AG04449 (cell line): ENCODE measurements at regions not wholly inside any gene's neighbourhood (a gene's known extent, or its start where the extent isn't known, plus 50 kb on each side); places are given as distances from the start of the nearest gene placed in this dataset.

Experiments used
- CTCF ChIA-PET: fragments of 350-600 bp; formaldehyde crosslinking; extraction: SDS; loops from one replicate; lab custom pipeline; 2021; ENCODE audit warnings: antibody characterized with exemption; lab: Yijun Ruan, JAX
- POLR2A ChIA-PET: fragments of 400-600, 350-600 bp; formaldehyde crosslinking; extraction: SDS; loops from one replicate; lab custom pipeline; 2020; ENCODE audit warnings: antibody characterized with exemption, inconsistent platforms; lab: Yijun Ruan, JAX
- DNase-seq: peaks from one replicate; pipeline ENCODE4 v3.0.0-alpha.2; 2010; ENCODE audit warnings: low read depth, low spot score
- H3K4me3 ChIP-seq: 2 replicates; pipeline ENCODE4 v1.5.1; 2011; ENCODE audit warnings: low read depth, mild to moderate bottlenecking, control low read depth, low read length
- CTCF ChIP-seq: IDR thresholded peaks from one replicate; pipeline ENCODE4 v1.5.1; 2011; ENCODE audit warnings: mild to moderate bottlenecking, moderate library complexity, low read length, control low read depth, inconsistent platforms; ENCODE audit not compliant: insufficient read depth; ENCODE audit errors: missing control alignments

- CTCF ChIA-PET, result no interaction called here
Measured at GRCh38 chr15:77762747-77763355, 130.1 kb upstream of the LINGO1 start.

GRCh38 chr15:77759896-77760592 lies 127.3 kb upstream of the LINGO1 start:
- ChIA-PET CTCF (no interaction called here), POLR2A (interaction anchor here (0.6 kb wide), 2 partner anchors 110 to 341 kb away, joined by 3 to 4 read pairs; no protein-coding TSS in a partner anchor)
- no peak overlapping the region for H3K4me3 ChIP-seq
- TF ChIP-seq CTCF, result no peak
- DNase-seq, result no peak

More at GRCh38 chr15:77762747-77763355, 130.1 kb upstream of the LINGO1 start:
- POLR2A ChIA-PET, result no interaction called here
- DNase-seq, result no peak
- no peak for TF ChIP-seq CTCF
- H3K4me3 ChIP-seq, result no peak overlapping the region

GRCh38 chr15:77753939-77754338 lies 121.2 kb upstream of the LINGO1 start:
- no peak for DNase-seq
- no peak overlapping the region for H3K4me3 ChIP-seq
- TF ChIP-seq CTCF, result no peak
- ChIA-PET CTCF (no interaction called here), POLR2A (no interaction called here)

GRCh38 chr15:77753281-77753873 lies 120.7 kb upstream of the LINGO1 start:
- H3K4me3 ChIP-seq, result no peak overlapping the region
- no peak for TF ChIP-seq CTCF
- CTCF ChIA-PET, result no interaction called here
- DNase-seq, result no peak
- POLR2A ChIA-PET, result no interaction called here

- no peak for TF ChIP-seq CTCF
- CTCF ChIA-PET, result no interaction called here
- DNase-seq, result no peak
- POLR2A ChIA-PET, result no interaction called here
- no peak overlapping the region for H3K4me3 ChIP-seq
Measured at GRCh38 chr15:77749998-77750540, 117.4 kb upstream of the LINGO1 start.

- DNase-seq, result no peak
- CTCF ChIA-PET, result no interaction called here
- no peak overlapping the region for H3K4me3 ChIP-seq
- POLR2A ChIA-PET, result no interaction called here
- no peak for TF ChIP-seq CTCF
Measured at GRCh38 chr15:77749236-77749997, 116.7 kb upstream of the LINGO1 start.
